Activated T-cell treated with anti-CD3 and anti-CD28 coated beads, Interleukin-2, amount 50 U/mL, for 4 hours (primary cell): ENCODE measurements at regions not wholly inside any gene's neighbourhood (a gene's known extent, or its start where the extent isn't known, plus 50 kb on each side); places are given as distances from the start of the nearest gene placed in this dataset.

Source experiments
- ATAC-seq, 2 donors: fragments of 200-7000 bp; cut with Tn5 transposase; one replicate each; pipeline ENCODE4 v1.10.0; 2021
- DNase-seq: peaks from one replicate; pipeline ENCODE4 v3.0.0-alpha.2; 2020
- H3K27me3 Mint-ChIP-seq: one replicate; pipeline ENCODE4 v1.8.0; 2021; ENCODE audit warnings: low read depth, mixed read lengths
- H3K36me3 Mint-ChIP-seq: one replicate; pipeline ENCODE4 v1.8.0; 2022; ENCODE audit warnings: mixed read lengths; ENCODE audit not compliant: insufficient read depth
- H3K4me1 Mint-ChIP-seq: one replicate; pipeline ENCODE4 v1.8.0; 2021; ENCODE audit warnings: low read depth, mixed read lengths
- H3K4me3 Mint-ChIP-seq: one replicate; pipeline ENCODE4 v1.8.0; 2021; ENCODE audit warnings: mild to moderate bottlenecking, moderate library complexity, mixed read lengths
- H3K9me3 Mint-ChIP-seq: one replicate; pipeline ENCODE4 v1.8.0; 2021; ENCODE audit warnings: mixed read lengths

- ATAC-seq (no peak), DNase-seq (no peak)
- Mint-ChIP-seq H3K27me3 (no peaks in the 10 kb centered on the region), H3K4me3 (no peak overlapping the region), H3K9me3 (peaks cover 23% of the 10 kb centered on the region), H3K36me3 (peaks cover 18% of the 10 kb centered on the region), H3K4me1 (peaks cover 5% of the 10 kb centered on the region)
Observed at GRCh38 chr2:144102386-144102785, 417.5 kb downstream of the ZEB2 start.

- Mint-ChIP-seq H3K36me3 (peaks cover 7% of the 10 kb centered on the region), H3K9me3 (peaks cover 6% of the 10 kb centered on the region), H3K4me3 (no peak overlapping the region), H3K4me1 (peaks cover 5% of the 10 kb centered on the region), H3K27me3 (no peaks in the 10 kb centered on the region)
- ATAC-seq (peak; percentile 67 to 91), DNase-seq (no peak)
Observed at GRCh38 chr2:144099780-144100377, 420.0 kb downstream of the ZEB2 start.

GRCh38 chr2:144099340-144099739 lies 420.6 kb downstream of the ZEB2 start:
- no peak for DNase-seq
- Mint-ChIP-seq H3K9me3 (peaks cover 11% of the 10 kb centered on the region), H3K27me3 (no peaks in the 10 kb centered on the region), H3K4me3 (no peak overlapping the region), H3K36me3 (peaks cover 7% of the 10 kb centered on the region), H3K4me1 (peaks cover 5% of the 10 kb centered on the region)
- ATAC-seq = no peak

- Mint-ChIP-seq H3K4me3 (no peak overlapping the region), H3K9me3 (peaks cover 15% of the 10 kb centered on the region), H3K36me3 (peaks cover 5% of the 10 kb centered on the region), H3K27me3 (no peaks in the 10 kb centered on the region), H3K4me1 (peaks cover 5% of the 10 kb centered on the region)
- ATAC-seq = no peak
- DNase-seq = no peak
Observed at GRCh38 chr2:144097440-144098225, 422.3 kb downstream of the ZEB2 start.

- Mint-ChIP-seq H3K4me3 (no peak overlapping the region), H3K9me3 (peaks cover 21% of the 10 kb centered on the region), H3K36me3 (peaks cover 7% of the 10 kb centered on the region), H3K4me1 (peaks cover 5% of the 10 kb centered on the region), H3K27me3 (no peaks in the 10 kb centered on the region)
- ATAC-seq (no peak), DNase-seq (no peak)
Observed at GRCh38 chr2:144096531-144096930, 423.4 kb downstream of the ZEB2 start.

- H3K36me3 Mint-ChIP-seq = peaks cover 9% of the 10 kb centered on the region
- peaks cover 21% of the 10 kb centered on the region for H3K9me3 Mint-ChIP-seq
- DNase-seq (no peak), ATAC-seq (peak; percentile 34 to 59)
- no peaks in the 10 kb centered on the region for H3K27me3 Mint-ChIP-seq
- H3K4me3 Mint-ChIP-seq = no peak overlapping the region
- H3K4me1 Mint-ChIP-seq = peaks cover 2% of the 10 kb centered on the region
Observed at GRCh38 chr2:144094408-144095151, 425.3 kb downstream of the ZEB2 start.

GRCh38 chr2:144091622-144092021 lies 428.3 kb downstream of the ZEB2 start:
- Mint-ChIP-seq H3K4me1 (peaks cover 10% of the 10 kb centered on the region), H3K36me3 (peaks cover 11% of the 10 kb centered on the region), H3K27me3 (no peaks in the 10 kb centered on the region), H3K4me3 (no peak overlapping the region), H3K9me3 (peaks cover 36% of the 10 kb centered on the region)
- ATAC-seq (no peak), DNase-seq (no peak)

GRCh38 chr2:144088863-144089262 lies 431.1 kb downstream of the ZEB2 start:
- DNase-seq = no peak
- H3K9me3 Mint-ChIP-seq = peaks cover 22% of the 10 kb centered on the region
- no peak for ATAC-seq
- H3K36me3 Mint-ChIP-seq = peaks cover 6% of the 10 kb centered on the region
- no peak overlapping the region for H3K4me3 Mint-ChIP-seq
- H3K4me1 Mint-ChIP-seq = peaks cover 11% of the 10 kb centered on the region
- H3K27me3 Mint-ChIP-seq = no peaks in the 10 kb centered on the region

- no peaks in the 10 kb centered on the region for H3K27me3 Mint-ChIP-seq
- H3K9me3 Mint-ChIP-seq = peaks cover 18% of the 10 kb centered on the region
- H3K4me3 Mint-ChIP-seq = no peak overlapping the region
- DNase-seq (no peak), ATAC-seq (peak in 1 of 2 donors; percentile 28)
- H3K36me3 Mint-ChIP-seq = peaks cover 9% of the 10 kb centered on the region
- peaks cover 11% of the 10 kb centered on the region for H3K4me1 Mint-ChIP-seq
Observed at GRCh38 chr2:144086965-144087364, 433.0 kb downstream of the ZEB2 start.

- Mint-ChIP-seq H3K4me3 (no peak overlapping the region), H3K36me3 (peaks cover 7% of the 10 kb centered on the region), H3K9me3 (peaks cover 15% of the 10 kb centered on the region), H3K4me1 (peaks cover 11% of the 10 kb centered on the region), H3K27me3 (no peaks in the 10 kb centered on the region)
- DNase-seq (no peak), ATAC-seq (no peak)
Observed at GRCh38 chr2:144085016-144085415, 434.9 kb downstream of the ZEB2 start.

- Mint-ChIP-seq H3K9me3 (peaks cover 10% of the 10 kb centered on the region), H3K4me3 (no peak overlapping the region), H3K27me3 (no peaks in the 10 kb centered on the region), H3K36me3 (peaks cover 5% of the 10 kb centered on the region), H3K4me1 (peaks cover 11% of the 10 kb centered on the region)
- ATAC-seq = no peak
- DNase-seq = no peak
Observed at GRCh38 chr2:144084114-144084661, 435.7 kb downstream of the ZEB2 start.

- no peak for DNase-seq
- peaks cover 5% of the 10 kb centered on the region for H3K36me3 Mint-ChIP-seq
- peaks cover 11% of the 10 kb centered on the region for H3K4me1 Mint-ChIP-seq
- H3K9me3 Mint-ChIP-seq = peaks cover 6% of the 10 kb centered on the region
- H3K4me3 Mint-ChIP-seq = no peak overlapping the region
- no peaks in the 10 kb centered on the region for H3K27me3 Mint-ChIP-seq
- no peak for ATAC-seq
Observed at GRCh38 chr2:144083211-144083610, 436.7 kb downstream of the ZEB2 start.

- Mint-ChIP-seq H3K36me3 (peaks cover 5% of the 10 kb centered on the region), H3K4me3 (no peak overlapping the region)
- no peak for ATAC-seq
Observed at GRCh38 chr2:144082777-144083176, 437.1 kb downstream of the ZEB2 start.

GRCh38 chr2:144082327-144082726 lies 437.6 kb downstream of the ZEB2 start:
- ATAC-seq = no peak
- H3K4me1 Mint-ChIP-seq = peaks cover 7% of the 10 kb centered on the region
- no peak overlapping the region for H3K4me3 Mint-ChIP-seq
- H3K9me3 Mint-ChIP-seq = peaks cover 3% of the 10 kb centered on the region
- no peak for DNase-seq
- no peaks in the 10 kb centered on the region for H3K27me3 Mint-ChIP-seq
- H3K36me3 Mint-ChIP-seq = peaks cover 5% of the 10 kb centered on the region

More at GRCh38 chr2:144082777-144083176, 437.1 kb downstream of the ZEB2 start:
- Mint-ChIP-seq H3K27me3 (no peaks in the 10 kb centered on the region), H3K9me3 (peaks cover 6% of the 10 kb centered on the region), H3K4me1 (peaks cover 11% of the 10 kb centered on the region)
- no peak for DNase-seq
